AG09309 (cell line): ENCODE measurements at regions not wholly inside any gene's neighbourhood (a gene's known extent, or its start where the extent isn't known, plus 50 kb on each side); places are given as distances from the start of the nearest gene placed in this dataset.

Experiments used
- DNase-seq: peaks from one replicate; pipeline ENCODE4 v3.0.0-alpha.2; 2010; ENCODE audit warnings: low read depth
- H3K4me3 ChIP-seq: 2 replicates; pipeline ENCODE4 v1.5.1; 2011; ENCODE audit warnings: mild to moderate bottlenecking, low read depth, low read length, moderate library complexity; ENCODE audit not compliant: control insufficient read depth
- TF ChIP-seq, protein P1 (sequence below): IDR thresholded peaks from 2 replicates; pipeline ENCODE4 v1.5.1; 2011; ENCODE audit warnings: mild to moderate bottlenecking, low read depth, low read length, inconsistent platforms; ENCODE audit not compliant: insufficient read depth, control insufficient read depth; ENCODE audit errors: missing control alignments

DNA sequence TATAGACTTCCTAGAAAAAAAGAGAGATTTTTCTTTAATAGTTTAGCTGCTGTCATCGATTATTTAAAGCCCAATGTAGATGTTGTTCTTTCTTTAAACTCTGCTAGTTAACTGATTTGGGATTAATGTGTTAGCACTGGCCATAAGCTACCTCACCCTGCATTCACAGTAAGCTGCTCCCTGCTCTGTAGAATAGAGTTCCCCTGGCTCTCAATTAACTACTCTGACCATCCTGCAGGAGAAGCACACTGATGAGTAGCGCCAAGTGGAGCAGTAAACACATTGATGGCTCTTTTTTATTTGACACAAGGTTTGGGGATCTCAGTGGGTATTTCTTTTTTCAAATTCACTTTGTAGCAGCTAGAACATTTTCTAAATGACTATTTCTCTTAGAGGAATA is 807.9 kb upstream of the ZNF608 start:
- DNase-seq = no peak
- H3K4me3 ChIP-seq = no peak overlapping the region
- TF ChIP-seq, protein P1, sequence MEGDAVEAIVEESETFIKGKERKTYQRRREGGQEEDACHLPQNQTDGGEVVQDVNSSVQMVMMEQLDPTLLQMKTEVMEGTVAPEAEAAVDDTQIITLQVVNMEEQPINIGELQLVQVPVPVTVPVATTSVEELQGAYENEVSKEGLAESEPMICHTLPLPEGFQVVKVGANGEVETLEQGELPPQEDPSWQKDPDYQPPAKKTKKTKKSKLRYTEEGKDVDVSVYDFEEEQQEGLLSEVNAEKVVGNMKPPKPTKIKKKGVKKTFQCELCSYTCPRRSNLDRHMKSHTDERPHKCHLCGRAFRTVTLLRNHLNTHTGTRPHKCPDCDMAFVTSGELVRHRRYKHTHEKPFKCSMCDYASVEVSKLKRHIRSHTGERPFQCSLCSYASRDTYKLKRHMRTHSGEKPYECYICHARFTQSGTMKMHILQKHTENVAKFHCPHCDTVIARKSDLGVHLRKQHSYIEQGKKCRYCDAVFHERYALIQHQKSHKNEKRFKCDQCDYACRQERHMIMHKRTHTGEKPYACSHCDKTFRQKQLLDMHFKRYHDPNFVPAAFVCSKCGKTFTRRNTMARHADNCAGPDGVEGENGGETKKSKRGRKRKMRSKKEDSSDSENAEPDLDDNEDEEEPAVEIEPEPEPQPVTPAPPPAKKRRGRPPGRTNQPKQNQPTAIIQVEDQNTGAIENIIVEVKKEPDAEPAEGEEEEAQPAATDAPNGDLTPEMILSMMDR = no peak

- TF ChIP-seq, protein P1 = no peak
- DNase-seq = no peak
- no peak overlapping the region for H3K4me3 ChIP-seq
These were observed 809.2 kb upstream of the ZNF608 start for GRCh38 chr5:125555591-125555990.

- no peak overlapping the region for H3K4me3 ChIP-seq
- no peak for DNase-seq
- TF ChIP-seq, protein P1 = no peak
These were observed 811.6 kb upstream of the ZNF608 start for GRCh38 chr5:125558016-125558415.

GRCh38 chr5:125558466-125558865 is 812.0 kb upstream of the ZNF608 start:
- TF ChIP-seq, protein P1 = no peak
- no peak overlapping the region for H3K4me3 ChIP-seq
- no peak for DNase-seq

- peak; percentile 83 for DNase-seq
- no peak overlapping the region for H3K4me3 ChIP-seq
- TF ChIP-seq, protein P1 = no peak
These were observed 812.9 kb upstream of the ZNF608 start for GRCh38 chr5:125559296-125559695.

DNA sequence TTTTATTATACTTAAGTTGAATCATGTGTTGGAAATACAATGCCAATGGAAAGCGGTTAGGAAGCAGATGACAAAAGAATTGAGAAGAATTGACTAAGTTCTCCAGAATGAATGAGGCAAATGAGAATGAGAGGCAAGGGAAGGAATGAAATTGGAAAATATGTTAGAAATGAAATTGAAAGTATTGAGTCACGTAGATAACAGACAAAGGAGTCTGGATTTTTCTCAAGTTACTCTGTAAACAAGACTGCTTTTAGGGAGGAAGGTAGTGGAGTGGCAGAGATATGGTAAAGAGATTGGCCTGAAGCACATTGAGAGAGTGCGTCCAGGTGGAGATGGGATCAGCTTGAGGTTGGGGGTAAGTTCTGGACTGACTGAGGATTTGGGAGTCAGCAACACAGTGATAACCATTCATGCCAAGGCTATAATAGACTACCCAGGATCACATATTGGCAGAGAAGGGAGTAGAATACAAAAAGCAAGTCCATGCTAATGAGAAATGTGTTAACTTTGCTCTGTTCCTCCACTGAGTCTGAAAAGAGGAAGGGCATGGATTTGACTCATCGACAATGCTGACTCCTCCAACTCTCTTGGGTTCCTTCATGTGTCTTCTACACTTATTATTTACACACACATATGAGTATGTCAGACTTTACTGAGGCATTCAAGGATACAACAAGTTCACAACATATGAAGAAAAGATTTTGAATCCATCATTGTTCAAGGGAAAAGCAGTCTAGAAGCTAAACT is 814.2 kb upstream of the ZNF608 start:
- no peak for DNase-seq
- TF ChIP-seq, protein P1 = no peak
- H3K4me3 ChIP-seq = no peak overlapping the region
